OCI-LY7 (cell line): ENCODE measurements at regions not wholly inside any gene's neighbourhood (a gene's known extent, or its start where the extent isn't known, plus 50 kb on each side); places are given as distances from the start of the nearest gene placed in this dataset.

ENCODE experiments used
- BruUV-seq: library from RNA; stranded (reverse); fragments of 400-500 nt; replicated peaks from 2 replicates; lab custom pipeline; 2021; lab: Mats Ljungman, UMichigan
- CTCF ChIA-PET: fragments of 300-600 bp; sonication (Branson Sonifier 250); formaldehyde crosslinking; loops from one replicate; lab custom pipeline; 2022; ENCODE audit warnings: antibody characterized with exemption; ENCODE audit not compliant: unreplicated experiment; lab: Charles Lee
- POLR2A ChIA-PET: fragments of 300-600 bp; sonication (Branson Sonifier 250); formaldehyde crosslinking; loops from one replicate; lab custom pipeline; 2022; ENCODE audit warnings: antibody characterized with exemption; lab: Charles Lee
- DNase-seq: peaks from one replicate; pipeline ENCODE4 v3.0.0-alpha.2; 2015; ENCODE audit warnings: low spot score
- H2AFZ ChIP-seq: fragments of 200-600 bp; sonication (generic), shearing (Covaris generic); 2 replicates; pipeline ENCODE4 v1.6.1; 2014; ENCODE audit warnings: mild to moderate bottlenecking, antibody characterized with exemption, low read length, moderate library complexity
- H3K27ac ChIP-seq: fragments of 200-600 bp; sonication (generic); 2 replicates; pipeline ENCODE4 v1.5.1; 2014; ENCODE audit warnings: mixed run types, low read depth, mild to moderate bottlenecking, moderate library complexity, low read length, inconsistent platforms; ENCODE audit not compliant: poor library complexity, severe bottlenecking
- H3K36me3 ChIP-seq: fragments of 200-600 bp; sonication (generic); 2 replicates; pipeline ENCODE4 v1.6.1; 2014; ENCODE audit warnings: mild to moderate bottlenecking, antibody characterized with exemption, low read length, moderate library complexity, mixed read lengths; ENCODE audit not compliant: insufficient read depth
- H3K4me1 ChIP-seq: fragments of 200-600 bp; sonication (generic); 2 replicates; pipeline ENCODE4 v1.5.1; 2014; ENCODE audit warnings: mild to moderate bottlenecking, low read length; ENCODE audit not compliant: insufficient read depth, poor library complexity, severe bottlenecking
- H3K4me2 ChIP-seq: fragments of 200-600 bp; sonication (generic); 2 replicates; pipeline ENCODE4 v1.6.1; 2014; ENCODE audit warnings: mild to moderate bottlenecking, low read length
- H3K4me3 ChIP-seq: fragments of 200-600 bp; sonication (generic); 2 replicates; pipeline ENCODE4 v1.5.1; 2014; ENCODE audit warnings: mild to moderate bottlenecking, low read depth, low read length; ENCODE audit not compliant: poor library complexity, severe bottlenecking
- H3K79me2 ChIP-seq: fragments of 200-600 bp; sonication (generic); 2 replicates; pipeline ENCODE4 v1.6.1; 2016; ENCODE audit warnings: low read depth, mild to moderate bottlenecking, low read length, moderate library complexity, mixed read lengths; ENCODE audit not compliant: insufficient read depth
- H3K9me2 ChIP-seq: fragments of 200-600 bp; sonication (generic); 2 replicates; pipeline ENCODE4 v1.6.1; 2016; ENCODE audit warnings: mild to moderate bottlenecking, low read length, mixed read lengths; ENCODE audit not compliant: insufficient read depth
- H3K9me3 ChIP-seq: fragments of 200-600 bp; sonication (generic); 2 replicates; pipeline ENCODE4 v1.6.1; 2014; ENCODE audit warnings: mild to moderate bottlenecking, mixed run types, low read length, mixed read lengths
- H4K20me1 ChIP-seq: fragments of 200-600 bp; sonication (generic); 2 replicates; pipeline ENCODE4 v1.6.1; 2014; ENCODE audit warnings: mild to moderate bottlenecking, antibody characterized with exemption, low read length, moderate library complexity, mixed read lengths; ENCODE audit not compliant: insufficient read depth
- EZH2phosphoT487 ChIP-seq: fragments of 200-600 bp; sonication (generic); IDR thresholded peaks from 2 replicates; pipeline ENCODE4 v1.6.1; 2018; ENCODE audit warnings: low read depth, borderline replicate concordance, mild to moderate bottlenecking, mixed run types, antibody characterized with exemption, low read length, moderate library complexity, mixed read lengths
- intact Hi-C: fragments of 100-400 bp; cut with micrococcal nuclease; formaldehyde crosslinking; loops from one replicate; pipeline ENCODE4 v1.10.0; 2022; ENCODE audit not compliant: unreplicated experiment
- TF ChIP-seq, protein P1 (sequence below): fragments of 200-600 bp; sonication (generic); conservative IDR thresholded peaks from 2 replicates; pipeline ENCODE4 v1.5.1; 2014; ENCODE audit warnings: mild to moderate bottlenecking, antibody characterized with exemption, low read length, moderate library complexity, mixed read lengths

DNA sequence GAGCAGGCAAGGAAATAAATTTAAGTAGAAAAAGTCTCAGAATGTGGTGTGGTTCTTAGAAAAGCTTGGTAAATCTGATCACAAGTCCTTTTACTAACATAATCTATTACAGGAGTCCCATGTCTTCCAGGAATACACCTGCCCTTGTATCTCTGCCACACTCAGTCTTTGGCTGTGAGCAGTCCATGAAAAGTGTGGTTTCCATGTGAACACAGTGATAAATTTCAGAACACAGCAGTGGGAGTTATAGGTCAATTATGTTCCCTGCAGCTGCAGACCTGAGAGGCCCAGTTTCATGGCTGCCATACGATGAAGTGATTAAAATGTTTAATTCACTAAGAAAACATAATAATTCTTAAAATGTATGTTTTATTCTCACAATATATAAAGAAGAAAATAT, 366.9 kb upstream of the STAC start:
- DNase-seq, result no peak
- H3K4me2 ChIP-seq, result no peak overlapping the region
- no peak overlapping the region for H2AFZ ChIP-seq
- H4K20me1 ChIP-seq, result no peaks in the 10 kb centered on the region
- TF ChIP-seq EZH2phosphoT487, result no peak
- TF ChIP-seq, protein P1, sequence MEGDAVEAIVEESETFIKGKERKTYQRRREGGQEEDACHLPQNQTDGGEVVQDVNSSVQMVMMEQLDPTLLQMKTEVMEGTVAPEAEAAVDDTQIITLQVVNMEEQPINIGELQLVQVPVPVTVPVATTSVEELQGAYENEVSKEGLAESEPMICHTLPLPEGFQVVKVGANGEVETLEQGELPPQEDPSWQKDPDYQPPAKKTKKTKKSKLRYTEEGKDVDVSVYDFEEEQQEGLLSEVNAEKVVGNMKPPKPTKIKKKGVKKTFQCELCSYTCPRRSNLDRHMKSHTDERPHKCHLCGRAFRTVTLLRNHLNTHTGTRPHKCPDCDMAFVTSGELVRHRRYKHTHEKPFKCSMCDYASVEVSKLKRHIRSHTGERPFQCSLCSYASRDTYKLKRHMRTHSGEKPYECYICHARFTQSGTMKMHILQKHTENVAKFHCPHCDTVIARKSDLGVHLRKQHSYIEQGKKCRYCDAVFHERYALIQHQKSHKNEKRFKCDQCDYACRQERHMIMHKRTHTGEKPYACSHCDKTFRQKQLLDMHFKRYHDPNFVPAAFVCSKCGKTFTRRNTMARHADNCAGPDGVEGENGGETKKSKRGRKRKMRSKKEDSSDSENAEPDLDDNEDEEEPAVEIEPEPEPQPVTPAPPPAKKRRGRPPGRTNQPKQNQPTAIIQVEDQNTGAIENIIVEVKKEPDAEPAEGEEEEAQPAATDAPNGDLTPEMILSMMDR, result no peak
- BruUV-seq, result no TSS peak
- intact Hi-C loops, result no loop called here
- H3K4me3 ChIP-seq, result no peak overlapping the region
- ChIA-PET POLR2A (no interaction called here), CTCF (no interaction called here)
- no peaks in the 10 kb centered on the region for H3K9me3 ChIP-seq
- H3K79me2 ChIP-seq, result no peaks in the 10 kb centered on the region
- H3K4me1 ChIP-seq, result no peaks in the 10 kb centered on the region
- H3K9me2 ChIP-seq, result no peaks in the 10 kb centered on the region
- H3K36me3 ChIP-seq, result no peaks in the 10 kb centered on the region
- no peak overlapping the region for H3K27ac ChIP-seq

DNA sequence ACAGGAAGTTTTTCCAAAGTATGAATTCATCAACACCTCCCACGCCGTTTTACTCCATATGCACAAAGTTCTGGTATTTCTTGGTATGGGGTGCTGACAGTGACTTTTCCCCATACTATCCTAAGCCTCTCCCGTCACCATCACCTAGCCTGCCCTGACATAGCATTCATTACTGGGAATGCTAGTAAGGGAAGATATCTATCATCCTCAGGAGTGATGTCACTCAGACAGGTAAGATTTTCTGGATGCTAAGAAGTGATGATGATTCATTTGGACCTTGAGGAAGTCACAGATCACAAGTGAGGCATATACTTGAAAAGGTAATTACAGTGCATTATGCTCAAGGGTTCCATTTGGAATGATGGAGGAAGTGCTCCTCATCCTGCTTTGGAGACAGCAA, 355.1 kb upstream of the STAC start:
- Histone ChIP-seq H3K4me2 (no peak overlapping the region), H4K20me1 (no peaks in the 10 kb centered on the region), H3K9me3 (no peaks in the 10 kb centered on the region), H3K9me2 (no peaks in the 10 kb centered on the region), H3K36me3 (no peaks in the 10 kb centered on the region), H2AFZ (no peak overlapping the region), H3K79me2 (no peaks in the 10 kb centered on the region), H3K4me1 (no peaks in the 10 kb centered on the region), H3K4me3 (no peak overlapping the region), H3K27ac (no peak overlapping the region)
- no TSS peak for BruUV-seq
- ChIA-PET CTCF (no interaction called here), POLR2A (interaction anchor here (0.9 kb wide), 1 partner anchor 1281 kb away, joined by 3 read pairs; no protein-coding TSS in a partner anchor)
- intact Hi-C loops, result no loop called here
- DNase-seq, result no peak
- TF ChIP-seq, protein P1, result no peak
- no peak for TF ChIP-seq EZH2phosphoT487

DNA sequence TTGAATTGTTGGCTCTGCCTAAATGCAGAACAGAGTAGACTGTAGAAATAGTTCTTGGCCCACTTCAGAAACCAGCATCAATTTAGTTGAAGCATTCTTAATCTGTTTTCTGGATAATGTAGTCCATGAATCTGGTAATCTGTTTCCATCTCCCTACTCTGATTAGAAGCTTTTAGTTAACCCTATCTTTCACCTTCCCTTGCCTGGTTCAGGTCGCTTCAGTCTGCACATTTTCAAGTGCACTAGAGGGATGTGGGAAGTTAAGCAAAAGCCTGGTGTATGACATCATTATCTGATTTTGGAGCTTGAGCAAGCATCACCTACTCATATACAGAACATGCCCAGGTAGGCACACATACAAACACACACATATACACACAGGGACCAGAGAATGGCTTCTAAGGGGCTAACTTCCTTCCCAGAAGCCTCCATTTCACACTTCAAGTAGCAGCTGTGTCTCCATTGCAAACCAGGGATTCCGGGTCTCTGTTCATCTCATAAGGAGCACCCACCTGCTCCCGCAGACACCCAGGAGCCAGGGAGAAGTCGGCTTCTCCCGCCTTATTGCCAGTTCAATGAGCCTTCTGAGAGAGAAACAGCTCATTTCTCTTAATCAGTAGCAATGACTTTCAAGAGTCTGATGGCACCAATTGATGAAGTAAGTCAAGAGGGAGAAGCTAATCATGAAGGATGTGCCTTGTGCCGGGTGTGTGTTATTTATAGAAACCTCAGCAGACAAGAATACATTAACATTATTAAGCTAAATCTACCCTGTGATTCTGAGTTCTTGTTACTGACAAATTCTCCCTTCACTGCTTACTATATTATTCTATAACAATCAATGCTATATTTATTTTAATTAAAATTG, 347.9 kb upstream of the STAC start:
- CTCF ChIA-PET, result no interaction called here

More for the DNA sequence above, 347.9 kb upstream of the STAC start:
- DNase-seq, result no peak
- Histone ChIP-seq H3K4me2 (no peak overlapping the region), H3K9me3 (no peaks in the 10 kb centered on the region), H3K36me3 (no peaks in the 10 kb centered on the region), H3K79me2 (no peaks in the 10 kb centered on the region), H3K27ac (no peak overlapping the region), H3K9me2 (no peaks in the 10 kb centered on the region), H3K4me3 (no peak overlapping the region), H2AFZ (no peak overlapping the region), H3K4me1 (no peaks in the 10 kb centered on the region), H4K20me1 (no peaks in the 10 kb centered on the region)
- no peak for TF ChIP-seq EZH2phosphoT487
- TF ChIP-seq, protein P1, result no peak
- intact Hi-C loops, result no loop called here
- POLR2A ChIA-PET, result no interaction called here
- BruUV-seq, result no TSS peak
